DND-41 (cell line): ENCODE measurements at regions not wholly inside any gene's neighbourhood (a gene's known extent, or its start where the extent isn't known, plus 50 kb on each side); places are given as distances from the start of the nearest gene placed in this dataset.

Experiments used
- CTCF ChIP-seq: IDR thresholded peaks from 2 replicates; pipeline ENCODE4 v1.5.1; 2012; ENCODE audit warnings: borderline replicate concordance, low read length, moderate library complexity, mild to moderate bottlenecking; ENCODE audit not compliant: poor library complexity, severe bottlenecking; ENCODE audit errors: extremely low read depth
- EZH2 ChIP-seq: IDR thresholded peaks from 3 replicates; pipeline ENCODE4 v1.6.1; 2012; ENCODE audit warnings: borderline replicate concordance, low read depth, mild to moderate bottlenecking, moderate library complexity, low read length, inconsistent platforms; ENCODE audit not compliant: severe bottlenecking

GRCh38 chr4:100118181-100118580 lies 72.1 kb downstream of the DDIT4L start:
- TF ChIP-seq CTCF: no peak
- TF ChIP-seq EZH2: no peak
